H54 (cell line): ENCODE measurements at regions not wholly inside any gene's neighbourhood (a gene's known extent, or its start where the extent isn't known, plus 50 kb on each side); places are given as distances from the start of the nearest gene placed in this dataset.

ENCODE experiments used
- DNase-seq: peaks from one replicate; pipeline ENCODE4 v3.0.0; 2011; ENCODE audit warnings: low spot score, mixed read lengths; ENCODE audit not compliant: insufficient read length
- FAIRE-seq: peaks from 3 replicates; lab custom pipeline; 2011; peaks lifted over from hg19 to GRCh38; lab: Jason Lieb, UNC
- POLR2A ChIP-seq: IDR thresholded peaks from 2 replicates; pipeline ENCODE4 v1.6.1; 2011; ENCODE audit warnings: low read depth, mild to moderate bottlenecking, low read length

- no peak for TF ChIP-seq POLR2A
- no peak for FAIRE-seq
- DNase-seq: peak; percentile 35
Measured at GRCh38 chr2:237181844-237182243, 96.2 kb downstream of the COPS8 start.

- DNase-seq: no peak
- no peak for FAIRE-seq
- no peak for TF ChIP-seq POLR2A
Measured at GRCh38 chr2:237182422-237183123, 96.9 kb downstream of the COPS8 start.

- FAIRE-seq (peak; percentile 69), DNase-seq (peak; percentile 63)
- no peak for TF ChIP-seq POLR2A
Measured at GRCh38 chr2:237184192-237184918, 98.7 kb downstream of the COPS8 start.

GRCh38 chr2:237184919-237185552 lies 99.3 kb downstream of the COPS8 start:
- DNase-seq: no peak
- FAIRE-seq: no peak

GRCh38 chr2:237185553-237185925 lies 99.8 kb downstream of the COPS8 start:
- DNase-seq: no peak
- no peak for TF ChIP-seq POLR2A
- FAIRE-seq: no peak

More at GRCh38 chr2:237184919-237185552, 99.3 kb downstream of the COPS8 start:
- TF ChIP-seq POLR2A: no peak

- no peak for TF ChIP-seq POLR2A
- no peak for FAIRE-seq
- DNase-seq: no peak
Measured at GRCh38 chr2:237189799-237190198, 104.1 kb downstream of the COPS8 start.

- FAIRE-seq: no peak
- no peak for DNase-seq
- no peak for TF ChIP-seq POLR2A
Measured at GRCh38 chr2:237190966-237191713, 105.5 kb downstream of the COPS8 start.

- FAIRE-seq: no peak
- no peak for DNase-seq
- TF ChIP-seq POLR2A: no peak
Measured at GRCh38 chr2:237191714-237192081, 106.0 kb downstream of the COPS8 start.

- no peak for DNase-seq
- no peak for TF ChIP-seq POLR2A
- no peak for FAIRE-seq
Measured at GRCh38 chr2:237192881-237193280, 107.2 kb downstream of the COPS8 start.

- FAIRE-seq (no peak), DNase-seq (no peak)
- no peak for TF ChIP-seq POLR2A
Measured at GRCh38 chr2:237193436-237193835, 107.7 kb downstream of the COPS8 start.

- no peak for TF ChIP-seq POLR2A
- no peak for DNase-seq
- no peak for FAIRE-seq
Measured at GRCh38 chr2:237194081-237194480, 108.4 kb downstream of the COPS8 start.

- no peak for FAIRE-seq
- DNase-seq: no peak
- TF ChIP-seq POLR2A: no peak
Measured at GRCh38 chr2:237194906-237195305, 109.2 kb downstream of the COPS8 start.

- FAIRE-seq (no peak), DNase-seq (no peak)
- TF ChIP-seq POLR2A: no peak
Measured at GRCh38 chr2:237195396-237196120, 109.9 kb downstream of the COPS8 start.
